ENCODE measurements at regions not wholly inside any gene's neighbourhood (a gene's known extent, or its start where the extent isn't known, plus 50 kb on each side); places are given as distances from the start of the nearest gene placed in this dataset.

- TF ChIP-seq, protein P1, sequence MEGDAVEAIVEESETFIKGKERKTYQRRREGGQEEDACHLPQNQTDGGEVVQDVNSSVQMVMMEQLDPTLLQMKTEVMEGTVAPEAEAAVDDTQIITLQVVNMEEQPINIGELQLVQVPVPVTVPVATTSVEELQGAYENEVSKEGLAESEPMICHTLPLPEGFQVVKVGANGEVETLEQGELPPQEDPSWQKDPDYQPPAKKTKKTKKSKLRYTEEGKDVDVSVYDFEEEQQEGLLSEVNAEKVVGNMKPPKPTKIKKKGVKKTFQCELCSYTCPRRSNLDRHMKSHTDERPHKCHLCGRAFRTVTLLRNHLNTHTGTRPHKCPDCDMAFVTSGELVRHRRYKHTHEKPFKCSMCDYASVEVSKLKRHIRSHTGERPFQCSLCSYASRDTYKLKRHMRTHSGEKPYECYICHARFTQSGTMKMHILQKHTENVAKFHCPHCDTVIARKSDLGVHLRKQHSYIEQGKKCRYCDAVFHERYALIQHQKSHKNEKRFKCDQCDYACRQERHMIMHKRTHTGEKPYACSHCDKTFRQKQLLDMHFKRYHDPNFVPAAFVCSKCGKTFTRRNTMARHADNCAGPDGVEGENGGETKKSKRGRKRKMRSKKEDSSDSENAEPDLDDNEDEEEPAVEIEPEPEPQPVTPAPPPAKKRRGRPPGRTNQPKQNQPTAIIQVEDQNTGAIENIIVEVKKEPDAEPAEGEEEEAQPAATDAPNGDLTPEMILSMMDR (IDR thresholded peaks at IDR 0.05), result no peak
- no peaks in the 10 kb centered on the region for H3K9me3 ChIP-seq
- no peak overlapping the region for H3K27ac ChIP-seq
- H3K36me3 ChIP-seq, result no peaks in the 10 kb centered on the region
- H3K27me3 ChIP-seq, result no peaks in the 10 kb centered on the region
- DNase-seq, result no peak
- no peaks in the 10 kb centered on the region for H3K4me1 ChIP-seq
- H3K4me3 ChIP-seq, result no peak overlapping the region
- ATAC-seq, result no peak
- intact Hi-C loops (cut with DNase I), result no loop called here
These were observed 171.7 kb upstream of the PHF14 start for GRCh38 chr7:10802011-10802410.

DNA sequence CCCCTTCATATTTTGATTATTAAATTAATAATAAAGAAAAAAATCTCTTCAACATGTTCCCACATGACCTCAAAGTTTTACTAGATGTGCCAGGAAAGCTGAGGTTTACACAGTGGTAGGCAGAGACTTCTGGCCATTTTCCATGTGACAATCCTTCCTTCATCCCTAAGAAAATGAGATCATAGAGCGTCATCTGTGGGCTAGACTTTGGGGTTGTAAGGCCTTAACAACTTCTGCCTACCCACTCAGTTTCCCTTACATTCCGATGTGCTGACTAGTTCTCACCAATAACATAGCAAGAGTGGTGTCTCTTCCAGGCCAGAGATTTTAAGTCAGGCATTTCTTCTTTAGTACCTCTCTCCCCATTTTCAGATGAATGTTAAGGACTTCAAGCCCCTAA lies 171.1 kb upstream of the PHF14 start:
- intact Hi-C loops (cut with DNase I), result no loop called here
- no peak overlapping the region for H3K27ac ChIP-seq
- no peaks in the 10 kb centered on the region for H3K36me3 ChIP-seq
- DNase-seq (no peak), ATAC-seq (no peak)
- TF ChIP-seq, protein P1 (IDR thresholded peaks at IDR 0.05), result no peak
- no peaks in the 10 kb centered on the region for H3K9me3 ChIP-seq
- no peaks in the 10 kb centered on the region for H3K4me1 ChIP-seq
- no peak overlapping the region for H3K4me3 ChIP-seq
- H3K27me3 ChIP-seq, result no peaks in the 10 kb centered on the region

DNA sequence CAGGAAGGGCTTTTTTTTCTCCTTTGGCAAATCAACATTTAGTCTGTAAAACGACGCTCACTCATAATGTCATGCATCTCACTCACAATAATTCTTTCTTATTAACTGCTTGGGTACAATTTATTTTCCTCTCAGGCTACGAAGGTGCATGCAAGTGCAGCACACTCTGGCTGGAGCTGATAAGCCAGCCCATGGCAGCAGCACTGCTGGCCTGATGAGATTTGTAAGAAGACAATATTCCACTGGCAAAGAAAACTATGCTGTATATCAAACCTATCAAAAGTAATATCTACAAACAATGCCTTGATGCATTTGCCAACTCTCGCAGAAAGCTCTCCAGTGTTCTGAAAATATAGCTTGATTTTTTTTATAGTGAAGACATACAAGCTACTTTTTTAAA lies 170.0 kb upstream of the PHF14 start:
- Histone ChIP-seq H3K27me3 (no peaks in the 10 kb centered on the region), H3K9me3 (no peaks in the 10 kb centered on the region), H3K4me3 (no peak overlapping the region), H3K27ac (no peak overlapping the region), H3K4me1 (no peaks in the 10 kb centered on the region), H3K36me3 (no peaks in the 10 kb centered on the region)
- TF ChIP-seq, protein P1 (IDR thresholded peaks at IDR 0.05), result no peak
- intact Hi-C loops (cut with DNase I), result no loop called here
- DNase-seq (no peak), ATAC-seq (no peak)

- no peaks in the 10 kb centered on the region for H3K36me3 ChIP-seq
- H3K27ac ChIP-seq, result no peak overlapping the region
- no peak overlapping the region for H3K4me3 ChIP-seq
- no peaks in the 10 kb centered on the region for H3K4me1 ChIP-seq
- no peaks in the 10 kb centered on the region for H3K9me3 ChIP-seq
- TF ChIP-seq, protein P1 (IDR thresholded peaks at IDR 0.05), result no peak
- no peaks in the 10 kb centered on the region for H3K27me3 ChIP-seq
- no peak for DNase-seq
- no peak for ATAC-seq
- intact Hi-C loops (cut with DNase I), result no loop called here
These were observed 168.9 kb upstream of the PHF14 start for GRCh38 chr7:10804770-10805169.

DNA sequence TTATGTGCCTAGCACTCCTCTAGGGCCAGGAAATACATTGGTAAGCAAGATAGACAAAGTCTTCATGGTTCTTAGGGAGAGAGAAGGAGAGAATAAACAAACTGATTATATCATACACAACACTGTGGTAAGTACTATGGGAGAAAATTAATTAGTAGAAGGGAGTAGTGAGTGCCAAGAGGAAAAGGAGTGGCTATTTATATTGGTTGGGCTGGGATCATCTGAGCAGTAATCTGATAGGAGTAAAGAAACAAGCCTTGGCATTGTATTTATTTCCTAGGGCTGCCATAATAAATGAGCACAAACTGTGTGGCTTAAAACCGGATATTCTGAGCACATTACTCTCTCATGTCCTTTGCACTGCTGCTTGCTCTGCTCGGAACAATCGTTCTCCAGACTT lies 158.1 kb upstream of the PHF14 start:
- no peaks in the 10 kb centered on the region for H3K9me3 ChIP-seq
- no peaks in the 10 kb centered on the region for H3K36me3 ChIP-seq
- H3K4me1 ChIP-seq, result no peaks in the 10 kb centered on the region
- H3K27me3 ChIP-seq, result no peaks in the 10 kb centered on the region
- TF ChIP-seq, protein P1 (IDR thresholded peaks at IDR 0.05), result no peak
- H3K4me3 ChIP-seq, result no peak overlapping the region
- intact Hi-C loops (cut with DNase I), result no loop called here
- DNase-seq, result no peak
- H3K27ac ChIP-seq, result no peak overlapping the region
- ATAC-seq, result no peak

DNA sequence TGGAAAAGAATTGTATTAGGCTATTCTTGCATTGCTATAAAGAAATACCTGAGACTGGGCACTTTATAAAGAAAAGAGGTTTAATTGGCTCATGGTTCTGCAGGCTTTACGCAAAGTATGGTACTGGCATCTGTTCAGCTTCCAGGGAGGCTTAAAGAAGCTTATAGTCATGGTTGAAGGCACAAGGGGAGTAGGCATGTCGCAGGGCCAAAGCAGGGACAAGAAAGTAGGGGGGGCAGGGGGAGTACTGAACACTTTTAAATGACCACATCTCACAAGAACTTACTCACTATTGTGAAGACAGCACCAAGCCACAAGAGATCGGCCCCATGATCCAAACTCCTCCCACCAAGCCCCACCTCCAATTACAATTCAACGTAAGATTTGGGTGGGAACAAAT lies 152.5 kb upstream of the PHF14 start:
- Histone ChIP-seq H3K4me1 (no peaks in the 10 kb centered on the region), H3K36me3 (no peaks in the 10 kb centered on the region), H3K27me3 (no peaks in the 10 kb centered on the region), H3K9me3 (no peaks in the 10 kb centered on the region), H3K4me3 (no peak overlapping the region), H3K27ac (no peak overlapping the region)
- ATAC-seq (no peak), DNase-seq (no peak)
- TF ChIP-seq, protein P1 (IDR thresholded peaks at IDR 0.05), result no peak
- intact Hi-C loops (cut with DNase I), result no loop called here

Measured in upper lobe of right lung (tissue), 1 donor.